Right ventricle myocardium inferior (tissue), 1 donor: ENCODE measurements at regions not wholly inside any gene's neighbourhood (a gene's known extent, or its start where the extent isn't known, plus 50 kb on each side); places are given as distances from the start of the nearest gene placed in this dataset.

Source experiments
- ATAC-seq: fragments of 200-7000 bp; cut with Tn5 transposase; one replicate; pipeline ENCODE4 v1.9.1; 2020; ENCODE audit warnings: mild to moderate bottlenecking, moderate library complexity
- DNase-seq: peaks from one replicate; pipeline ENCODE4 v3.0.0; 2021; ENCODE audit errors: missing footprints
- intact Hi-C: fragments of 100-400 bp; cut with DNase I; formaldehyde crosslinking; loops from one replicate; pipeline ENCODE4 v1.11.0; 2022
- donor health status: DM: no; HTN: yes; CAD: no; lungs with severe emphysema.

DNA sequence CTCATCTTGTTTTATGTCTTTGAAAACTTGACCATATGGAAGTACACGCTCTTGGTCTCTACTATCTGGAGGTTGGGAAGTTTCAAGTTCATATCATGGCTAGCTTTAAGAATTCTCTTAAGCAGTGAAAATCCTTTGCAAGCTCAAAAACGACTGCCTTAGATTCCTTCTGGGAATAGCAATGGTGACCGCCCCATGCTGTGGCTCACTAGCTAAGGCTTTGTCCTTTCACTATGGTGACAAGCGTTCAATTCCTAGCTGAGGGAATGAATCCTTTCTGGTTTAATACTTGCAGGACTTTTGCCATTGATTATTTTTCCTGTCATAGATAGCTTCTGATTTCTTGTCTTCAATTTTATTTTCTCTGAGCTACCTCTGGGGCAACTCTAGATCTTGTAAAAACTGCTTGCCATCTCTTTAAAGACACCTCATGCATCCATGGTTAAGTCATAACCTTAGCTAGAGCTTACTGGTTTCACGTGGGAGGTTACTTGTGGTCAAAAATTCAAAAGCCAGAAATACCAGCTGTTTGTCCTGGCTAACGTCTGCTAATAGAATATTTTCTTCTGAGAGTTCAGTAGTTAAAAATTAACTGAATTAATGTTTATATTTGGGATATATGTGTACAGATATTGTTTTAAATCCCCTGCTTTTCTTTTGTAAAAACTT, 673.4 kb upstream of the CBLB start:
- DNase-seq, result no peak
- intact Hi-C loops, result no loop called here
- ATAC-seq, result no peak

DNA sequence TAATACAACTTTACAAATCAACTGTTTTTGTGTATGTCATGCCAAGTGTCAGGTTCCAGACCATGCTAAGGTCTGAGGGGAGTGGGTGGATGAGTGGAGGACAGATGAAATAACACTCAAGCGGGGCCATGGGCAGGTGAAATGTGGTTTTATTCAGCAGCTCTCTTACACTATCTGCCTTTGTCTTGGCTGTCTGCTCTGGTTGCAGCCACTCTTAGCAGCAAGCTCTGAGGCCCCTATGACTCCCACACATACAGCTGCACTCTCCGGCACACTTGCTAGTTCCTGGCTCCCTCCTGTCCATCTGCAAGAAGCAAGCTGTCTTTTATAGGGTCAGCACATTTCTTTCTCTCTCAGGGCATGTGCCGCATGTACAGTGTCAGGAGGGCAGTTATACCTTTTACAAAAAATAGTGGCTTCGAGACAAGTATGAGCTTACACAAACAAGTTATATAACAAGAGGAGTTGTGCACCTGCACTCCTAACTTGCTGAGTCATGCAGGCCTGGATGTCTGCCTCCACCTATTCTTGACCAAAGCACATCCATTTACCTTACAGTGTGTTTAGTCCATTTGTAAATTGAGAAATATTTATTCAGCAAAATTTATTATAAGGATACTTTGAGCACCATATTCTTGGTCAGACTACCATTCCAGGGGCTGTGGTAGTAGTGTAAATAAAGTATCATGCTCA, 683.7 kb upstream of the CBLB start:
- intact Hi-C loops, result no loop called here
- DNase-seq, result no peak

DNA sequence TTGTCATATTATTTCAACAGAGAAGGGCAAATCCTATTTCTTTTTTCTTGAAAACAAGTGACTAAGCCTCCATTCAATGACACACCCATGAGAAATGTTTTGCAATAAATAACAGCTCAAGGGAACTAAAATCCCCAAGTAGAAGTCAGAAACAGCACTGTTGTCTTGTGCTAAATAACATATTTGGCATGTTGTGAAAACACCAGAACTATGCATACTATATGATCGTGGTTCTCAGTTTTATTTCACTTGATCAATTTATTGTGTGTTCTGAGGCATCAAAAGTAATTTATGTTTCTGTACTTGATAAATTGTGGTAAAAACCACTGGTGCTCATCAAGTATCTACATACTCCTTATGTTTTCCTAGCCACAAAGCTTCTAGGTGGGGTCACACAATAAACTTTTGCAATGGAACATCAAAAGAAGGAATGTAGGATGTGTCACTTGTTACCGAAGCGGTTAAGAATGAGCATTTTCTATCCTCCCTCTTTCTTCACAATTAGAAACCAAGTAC, 691.7 kb upstream of the CBLB start:
- ATAC-seq, result no peak
- DNase-seq, result no peak
- intact Hi-C loops, result no loop called here

More for the DNA sequence above, 683.7 kb upstream of the CBLB start:
- no peak for ATAC-seq

DNA sequence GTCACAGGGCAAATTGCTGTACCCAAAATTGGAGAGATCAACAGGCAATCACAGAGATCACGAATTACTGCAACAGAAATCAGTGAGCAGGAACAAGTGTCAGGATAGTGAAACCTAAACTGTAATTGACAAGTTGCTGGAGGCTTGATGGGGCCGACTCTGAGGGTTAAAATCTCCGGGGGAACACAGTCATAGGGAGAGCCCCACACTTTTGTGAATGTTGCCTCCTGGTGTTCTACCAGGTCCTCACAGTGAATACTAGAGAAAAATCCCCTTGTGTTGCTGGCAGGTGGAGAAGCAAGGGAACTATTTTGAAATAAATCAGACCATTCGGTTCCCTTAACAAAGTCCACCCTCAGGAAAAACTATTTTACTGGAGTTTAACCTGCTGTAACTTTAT, 697.5 kb upstream of the CBLB start:
- ATAC-seq (no peak), DNase-seq (no peak)
- intact Hi-C loops, result no loop called here

DNA sequence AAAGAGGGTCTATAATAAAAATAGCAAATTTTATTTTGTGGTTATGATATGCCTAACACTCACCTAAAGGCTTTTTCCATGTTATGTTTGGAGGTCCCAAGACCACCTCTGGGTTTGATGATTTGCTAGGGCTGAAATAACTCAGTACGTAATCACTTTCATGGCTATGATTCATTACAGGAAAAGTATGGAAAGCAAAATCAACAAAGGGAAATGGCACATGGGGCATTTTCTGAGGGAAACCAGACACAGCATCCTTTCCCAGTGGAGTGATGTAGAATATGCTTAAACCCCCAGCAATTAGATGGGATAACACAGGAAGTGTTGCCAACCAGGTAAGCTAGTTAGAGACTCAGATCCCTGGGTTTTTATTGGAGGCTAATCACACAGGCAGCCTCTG, 701.6 kb upstream of the CBLB start:
- DNase-seq (no peak), ATAC-seq (no peak)
- intact Hi-C loops, result no loop called here

DNA sequence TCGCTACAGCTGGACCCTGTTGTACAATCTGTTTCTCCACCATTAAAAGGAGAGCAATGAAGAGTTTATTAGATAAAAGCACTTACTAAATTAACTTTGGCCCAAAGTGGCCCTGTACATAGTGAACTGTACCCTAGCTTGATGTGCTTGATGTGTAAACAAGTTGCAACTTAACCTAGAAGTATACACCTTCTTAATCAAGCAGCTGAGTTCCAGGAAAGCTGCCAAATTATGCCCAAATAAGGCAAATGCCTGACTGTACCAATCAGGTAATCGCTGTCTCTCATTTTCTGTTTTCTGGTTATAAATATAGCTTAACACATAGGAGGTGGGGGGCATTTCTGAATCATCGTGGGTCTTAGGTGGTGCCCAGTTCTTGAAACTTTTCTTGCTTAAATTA, 704.8 kb upstream of the CBLB start:
- intact Hi-C loops, result no loop called here
- DNase-seq (no peak), ATAC-seq (no peak)

DNA sequence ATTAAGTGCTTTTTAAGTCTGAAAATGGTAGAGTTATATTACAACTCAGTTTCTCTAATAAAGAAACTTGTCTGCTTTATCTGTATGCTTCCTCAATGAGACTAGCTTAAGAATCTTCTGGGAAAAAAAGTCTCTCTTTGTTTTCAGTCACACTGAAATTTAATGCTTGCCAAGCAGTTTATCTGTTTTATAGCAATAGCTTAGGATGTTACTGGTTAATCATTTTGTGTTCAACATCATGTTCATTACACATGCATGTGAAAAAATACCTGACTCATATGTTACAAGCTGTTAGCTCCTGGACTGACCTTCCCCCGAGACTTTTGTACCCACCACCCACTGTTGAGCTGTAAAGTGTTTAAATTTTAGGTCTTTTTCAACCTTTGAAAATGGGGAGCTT, 706.2 kb upstream of the CBLB start:
- DNase-seq (no peak), ATAC-seq (no peak)
- intact Hi-C loops, result no loop called here

DNA sequence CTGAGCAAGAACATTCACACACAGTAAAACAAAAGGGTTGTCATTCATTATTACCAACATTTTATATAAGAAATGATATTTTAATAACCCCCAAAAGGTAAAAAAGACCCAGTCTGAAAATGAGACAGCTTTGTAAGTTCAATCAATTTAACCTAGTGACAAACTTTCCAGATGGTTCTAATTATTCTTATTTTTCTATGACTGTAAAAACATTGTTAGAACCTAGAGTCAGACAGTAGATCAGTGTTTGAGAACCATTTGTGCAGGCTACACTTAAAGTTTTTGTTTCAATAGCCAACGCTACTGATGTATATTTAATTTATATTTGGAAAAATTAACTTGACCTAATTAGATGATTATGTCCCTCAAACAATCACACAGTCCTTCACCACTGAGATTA, 708.4 kb upstream of the CBLB start:
- no peak for ATAC-seq
- DNase-seq, result no peak
- intact Hi-C loops, result no loop called here

DNA sequence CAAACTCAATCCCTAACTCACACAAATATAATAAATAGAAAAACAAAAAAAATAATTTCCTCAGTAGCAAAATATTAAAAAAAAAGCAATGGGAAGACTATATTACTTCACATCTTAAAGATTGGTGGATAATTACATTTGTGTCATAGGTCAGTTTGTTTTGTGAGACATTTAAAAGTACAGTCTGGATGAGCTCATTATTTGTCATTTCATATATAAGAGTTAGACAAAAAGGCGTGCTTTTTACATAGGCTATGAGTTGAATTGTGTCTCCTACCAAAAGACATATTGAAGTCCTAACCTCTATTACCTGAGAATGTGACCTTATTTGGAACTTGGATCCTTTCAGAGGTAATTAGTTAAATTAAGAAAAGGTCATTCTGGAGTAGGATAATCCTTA, 710.1 kb upstream of the CBLB start:
- intact Hi-C loops, result no loop called here
- no peak for ATAC-seq

DNA sequence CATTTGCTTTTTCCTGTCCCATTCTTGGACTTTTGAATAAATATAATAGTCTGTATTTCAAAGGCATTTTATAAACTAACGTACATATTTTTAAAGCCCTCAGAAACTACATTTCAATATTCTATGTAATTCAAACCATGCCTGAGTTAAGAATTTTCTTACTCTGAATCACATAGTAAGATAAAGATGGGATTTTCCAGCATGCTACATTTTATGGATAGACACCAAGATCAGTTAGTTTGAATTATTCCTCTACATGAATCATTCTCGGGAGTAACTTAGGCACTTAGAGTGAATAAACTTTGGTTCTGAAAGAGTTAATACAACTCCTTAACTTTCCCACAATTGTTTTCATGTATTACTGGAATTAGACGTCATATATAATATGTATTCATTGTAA, 713.3 kb upstream of the CBLB start:
- no peak for ATAC-seq
- intact Hi-C loops, result no loop called here
- DNase-seq, result no peak

More for the DNA sequence above, 710.1 kb upstream of the CBLB start:
- DNase-seq, result no peak

DNA sequence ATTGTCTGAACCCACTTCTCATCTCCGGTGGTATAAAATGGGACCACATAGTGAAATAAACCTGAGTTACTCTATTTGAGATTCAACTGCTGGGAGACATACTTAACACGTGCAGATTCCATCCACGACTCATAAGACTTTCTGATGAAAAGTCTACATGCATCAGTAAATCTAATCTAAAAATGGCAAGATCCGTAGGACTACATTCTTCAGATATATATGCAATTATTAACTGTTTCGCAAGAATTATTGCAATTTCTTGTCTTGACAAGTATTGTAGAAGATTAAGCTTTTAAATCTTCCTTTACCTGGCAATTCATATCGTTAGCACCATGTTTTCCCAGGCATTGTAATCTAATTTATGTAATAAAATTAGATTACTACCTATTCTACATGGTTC, 718.7 kb upstream of the CBLB start:
- ATAC-seq, result no peak
- intact Hi-C loops, result no loop called here
- DNase-seq, result no peak

DNA sequence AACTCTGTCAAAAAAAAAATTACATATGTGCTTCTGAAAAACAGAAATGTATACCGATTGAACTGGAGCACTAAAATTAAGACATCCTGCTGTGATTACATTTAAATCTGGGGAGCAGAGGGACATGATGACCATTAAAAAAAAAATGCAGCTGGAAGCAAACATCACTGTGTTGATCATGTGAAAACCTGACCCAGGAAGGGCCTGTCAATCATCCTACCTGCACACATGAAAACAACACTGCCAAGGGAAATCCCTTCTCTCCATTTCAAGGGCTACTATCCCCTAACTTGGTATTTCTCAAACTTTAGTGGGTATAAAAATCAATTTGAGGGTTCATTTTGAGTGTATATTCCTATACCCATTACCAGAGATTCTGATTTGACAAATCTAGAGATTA, 719.9 kb upstream of the CBLB start:
- ATAC-seq (no peak), DNase-seq (no peak)
- intact Hi-C loops, result no loop called here

DNA sequence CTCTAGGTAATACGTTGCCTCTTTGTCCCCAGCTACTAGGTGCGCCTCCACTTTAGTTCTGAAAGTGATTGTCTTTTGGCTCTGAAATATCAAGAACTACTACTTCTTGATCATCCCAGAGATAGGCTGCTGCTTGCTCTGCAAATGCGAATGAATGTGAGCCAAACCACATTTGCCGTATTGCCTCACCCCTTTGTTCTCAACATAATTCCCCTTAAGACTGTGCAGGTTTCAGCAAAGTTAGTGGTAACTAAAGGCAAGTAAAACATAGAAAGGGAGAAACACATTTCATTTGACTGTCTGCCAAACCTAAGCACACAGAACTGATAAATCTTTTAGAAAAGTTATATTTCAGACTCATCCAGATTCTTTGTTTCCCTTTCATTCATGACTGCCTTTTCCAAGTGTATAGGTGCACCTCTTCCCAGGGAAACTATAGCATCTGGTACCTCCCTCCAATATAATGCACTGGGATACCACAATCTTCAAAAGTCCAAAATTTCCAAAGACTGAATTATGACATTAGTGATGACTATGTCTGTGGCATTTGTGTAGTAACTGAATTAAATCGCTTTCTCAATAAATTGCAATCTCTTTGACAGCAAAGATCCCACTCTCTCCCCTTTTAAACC, 720.6 kb upstream of the CBLB start:
- DNase-seq (no peak), ATAC-seq (no peak)
- intact Hi-C loops, result no loop called here

DNA sequence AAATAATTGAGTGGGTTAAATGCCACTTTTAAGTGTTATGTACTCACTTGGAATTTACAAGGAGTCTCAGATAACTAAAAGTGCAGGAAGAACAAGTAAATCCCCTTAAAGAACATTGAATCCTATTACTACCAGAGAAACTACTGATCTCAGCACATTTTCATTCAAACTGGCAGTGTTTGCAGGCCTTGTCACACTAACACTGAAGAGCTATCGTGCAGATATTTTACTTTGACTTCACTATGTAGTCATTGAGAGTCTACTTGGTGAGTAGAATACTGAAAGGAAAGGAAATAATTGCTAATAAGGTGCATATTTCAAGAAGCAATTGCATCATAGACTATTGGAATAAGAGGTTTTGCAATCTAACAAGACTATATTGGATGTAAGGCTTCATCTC, 721.4 kb upstream of the CBLB start:
- DNase-seq (no peak), ATAC-seq (no peak)
- intact Hi-C loops, result no loop called here

DNA sequence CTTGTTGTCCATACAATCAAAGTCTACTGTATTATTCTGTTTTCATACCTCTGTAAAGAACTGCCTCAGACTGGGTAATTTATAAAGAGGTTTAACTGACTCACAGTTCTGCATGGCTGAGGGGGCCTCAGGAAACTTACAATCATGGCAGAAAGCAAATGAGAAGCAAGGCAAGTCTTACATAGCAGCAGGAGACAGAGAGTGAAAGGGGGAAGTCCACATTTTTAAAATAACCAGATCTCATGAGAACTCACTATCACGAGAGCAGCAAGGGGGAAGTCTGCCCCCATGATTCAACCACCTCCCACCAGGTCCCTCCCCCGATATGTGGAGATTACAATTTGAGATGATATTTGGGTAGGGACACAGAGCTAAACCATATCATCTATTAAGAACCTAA, 724.6 kb upstream of the CBLB start:
- ATAC-seq (no peak), DNase-seq (no peak)
- intact Hi-C loops, result no loop called here

DNA sequence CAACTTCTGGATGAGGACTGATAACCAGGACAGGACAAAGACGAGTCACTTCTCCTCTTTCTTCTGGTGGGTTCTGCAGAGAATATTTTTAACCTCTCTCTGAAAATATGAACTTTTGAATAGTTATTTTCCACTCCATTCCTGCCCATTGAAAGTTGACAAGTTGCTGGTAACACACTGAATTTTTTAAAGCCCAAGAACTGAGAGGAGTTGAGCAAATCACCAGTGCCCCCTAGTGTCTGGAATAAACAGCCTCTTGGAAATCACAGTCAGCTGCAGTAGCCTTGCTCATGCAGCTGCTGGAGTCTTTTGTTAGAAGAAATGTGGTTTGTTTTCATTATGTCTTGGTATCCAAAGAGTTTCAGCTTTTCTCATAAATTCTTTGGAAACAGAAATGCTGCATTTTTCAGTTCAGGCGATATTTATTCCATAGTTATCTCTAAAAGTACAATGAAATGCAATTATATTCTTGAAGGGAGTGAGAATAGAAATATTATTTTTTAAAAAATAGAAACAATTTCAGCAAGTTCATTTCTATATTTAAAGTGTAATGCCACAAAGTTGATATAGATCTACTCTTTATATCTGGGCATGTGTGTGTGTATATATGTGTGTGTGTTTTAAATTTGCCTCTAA, 741.0 kb upstream of the CBLB start:
- intact Hi-C loops, result loop anchor here (5.0 kb wide), 2 partner anchors 453 to 922 kb away; no protein-coding TSS in a partner anchor

DNA sequence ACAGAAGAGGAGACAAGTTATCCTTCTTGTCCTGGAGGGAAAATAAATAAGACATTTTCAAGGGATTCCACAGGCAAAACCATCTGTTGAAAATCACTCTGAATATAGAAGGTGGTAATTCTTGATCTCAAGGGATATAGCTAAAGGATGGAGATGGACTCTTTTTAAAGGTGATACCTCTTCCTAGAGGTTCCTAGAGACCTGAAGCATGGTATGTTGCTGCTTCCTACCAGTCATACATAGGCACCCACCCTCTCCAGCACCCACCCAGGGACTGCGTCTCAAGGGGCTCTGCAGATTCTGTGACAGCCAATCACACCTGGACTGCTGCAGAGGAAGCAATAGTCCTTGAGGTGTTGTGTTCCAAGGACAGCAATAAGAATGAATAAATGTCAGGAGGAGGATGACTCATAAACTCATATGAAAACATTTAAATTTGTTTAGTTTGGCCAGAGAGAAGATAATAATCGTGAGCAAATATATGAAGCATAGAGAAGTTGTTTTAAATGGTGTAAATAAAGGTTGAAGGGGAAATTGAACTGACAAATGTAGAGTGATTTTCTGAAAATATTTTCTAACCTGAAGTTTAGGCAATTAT, 741.6 kb upstream of the CBLB start:
- intact Hi-C loops, result loop anchor here (5.0 kb wide), 1 partner anchor 452 kb away; no protein-coding TSS in a partner anchor
- ATAC-seq (no peak), DNase-seq (no peak)

More for the DNA sequence above, 741.0 kb upstream of the CBLB start:
- ATAC-seq, result peak; percentile 79
- no peak for DNase-seq

DNA sequence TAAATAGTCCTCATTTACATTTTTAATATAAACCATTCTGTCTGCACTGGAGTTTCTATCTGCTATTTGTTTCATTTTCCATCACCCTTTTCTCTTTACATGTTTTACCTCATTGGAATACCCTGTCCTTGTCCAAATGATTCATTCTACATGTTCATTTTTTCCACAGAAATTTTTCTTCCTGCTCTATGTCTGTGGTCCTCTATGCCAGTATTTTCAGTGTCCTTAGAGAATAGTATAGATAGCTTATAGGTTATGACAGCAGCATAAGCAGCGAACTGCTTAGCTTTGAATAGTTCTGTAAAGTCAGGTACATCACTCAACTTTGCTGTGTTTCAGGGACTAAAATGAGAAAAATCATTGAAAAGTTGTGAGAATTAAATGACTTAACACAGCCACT, 742.3 kb upstream of the CBLB start:
- intact Hi-C loops, result loop anchor here (5.0 kb wide), 1 partner anchor 451 kb away; no protein-coding TSS in a partner anchor
- DNase-seq (no peak), ATAC-seq (no peak)

DNA sequence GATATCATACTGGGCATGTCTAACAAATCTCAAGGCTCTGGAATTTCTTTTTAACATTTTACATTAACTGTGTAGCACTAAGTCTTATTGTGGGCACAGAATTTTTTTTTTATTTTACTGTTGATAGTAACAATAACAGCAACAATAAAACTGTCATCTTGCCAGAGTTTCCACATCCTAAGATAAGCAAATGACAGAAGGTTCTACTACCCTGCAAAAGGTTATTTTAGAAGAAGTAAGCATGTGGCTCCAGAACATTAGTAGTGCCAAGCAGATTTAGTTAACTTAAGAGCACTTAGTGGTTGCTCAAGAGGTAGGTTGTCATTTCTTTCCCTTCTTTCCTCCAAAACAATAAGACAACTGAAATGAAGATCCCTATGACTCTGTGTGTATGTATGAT, 743.0 kb upstream of the CBLB start:
- peak; percentile 73 for ATAC-seq
- no peak for DNase-seq
- intact Hi-C loops, result loop anchor here (5.0 kb wide), 1 partner anchor 450 kb away; no protein-coding TSS in a partner anchor
